HG03025 (cell line): ENCODE measurements at regions not wholly inside any gene's neighbourhood (a gene's known extent, or its start where the extent isn't known, plus 50 kb on each side); places are given as distances from the start of the nearest gene placed in this dataset.
"Not testable (repeated sequence)": the region's sequence is repeated elsewhere in the genome, so short reads cannot be mapped to it uniquely, and the experiment has no call there.

Experiments
- ATAC-seq: cut with Tn5 transposase; IDR thresholded peaks from one replicate; pipeline ENCODE4 v1.9.1; 2021; ENCODE audit warnings: mild to moderate bottlenecking, moderate library complexity; ENCODE audit not compliant: unreplicated experiment, low FRiP score

DNA sequence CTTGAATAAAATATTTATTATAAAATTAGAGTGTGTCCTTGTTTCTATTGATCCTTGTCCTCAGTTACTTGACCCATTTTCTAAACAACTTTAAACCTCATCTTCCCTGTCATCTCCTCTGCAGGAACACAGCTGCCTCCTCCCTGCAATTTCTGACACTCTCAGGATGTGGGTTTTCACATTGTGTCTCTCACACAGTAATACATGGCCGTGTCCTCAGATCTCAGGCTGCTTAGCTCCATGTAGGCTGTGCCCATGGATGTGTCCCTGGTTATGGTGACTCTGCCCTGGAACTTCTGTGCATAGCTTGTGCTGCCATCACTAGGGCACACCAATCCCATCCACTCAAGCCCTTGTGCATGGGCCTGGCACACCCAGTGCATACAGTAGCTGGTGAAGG, 577.1 kb downstream of the GOLGA6L6 start:
- ATAC-seq = not testable (repeated sequence)

DNA sequence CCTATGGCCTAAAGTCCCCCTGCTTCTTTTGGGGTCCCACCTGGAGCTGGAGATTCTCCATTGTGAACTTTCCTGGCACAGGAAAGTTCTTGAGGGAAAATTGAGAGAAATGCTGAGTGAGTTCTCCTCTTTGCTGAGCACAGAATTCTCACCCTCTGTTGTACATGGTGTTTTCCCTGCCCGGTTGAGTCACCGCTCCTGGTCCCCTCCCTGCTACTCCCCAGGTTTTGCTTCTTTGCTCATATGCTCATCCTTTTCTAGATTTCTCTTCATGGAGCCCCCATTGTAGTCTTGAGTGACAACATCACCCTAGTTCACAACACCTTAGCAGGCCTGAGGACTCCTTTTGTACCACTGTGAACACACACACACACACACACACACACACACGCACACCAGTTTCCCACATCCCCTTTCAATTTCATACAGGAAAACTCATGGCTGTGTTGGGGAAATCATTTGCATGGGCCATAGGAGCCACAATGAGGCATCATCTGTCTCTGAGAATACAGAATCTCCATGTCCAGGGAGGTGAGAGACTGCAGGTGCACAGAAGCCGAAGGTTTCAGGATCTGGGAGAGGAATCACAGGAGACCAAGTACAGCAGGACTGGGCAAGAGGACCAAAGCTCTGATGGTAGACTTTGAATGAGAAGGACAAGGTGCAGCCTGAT, 585.3 kb downstream of the GOLGA6L6 start:
- ATAC-seq = no peak

DNA sequence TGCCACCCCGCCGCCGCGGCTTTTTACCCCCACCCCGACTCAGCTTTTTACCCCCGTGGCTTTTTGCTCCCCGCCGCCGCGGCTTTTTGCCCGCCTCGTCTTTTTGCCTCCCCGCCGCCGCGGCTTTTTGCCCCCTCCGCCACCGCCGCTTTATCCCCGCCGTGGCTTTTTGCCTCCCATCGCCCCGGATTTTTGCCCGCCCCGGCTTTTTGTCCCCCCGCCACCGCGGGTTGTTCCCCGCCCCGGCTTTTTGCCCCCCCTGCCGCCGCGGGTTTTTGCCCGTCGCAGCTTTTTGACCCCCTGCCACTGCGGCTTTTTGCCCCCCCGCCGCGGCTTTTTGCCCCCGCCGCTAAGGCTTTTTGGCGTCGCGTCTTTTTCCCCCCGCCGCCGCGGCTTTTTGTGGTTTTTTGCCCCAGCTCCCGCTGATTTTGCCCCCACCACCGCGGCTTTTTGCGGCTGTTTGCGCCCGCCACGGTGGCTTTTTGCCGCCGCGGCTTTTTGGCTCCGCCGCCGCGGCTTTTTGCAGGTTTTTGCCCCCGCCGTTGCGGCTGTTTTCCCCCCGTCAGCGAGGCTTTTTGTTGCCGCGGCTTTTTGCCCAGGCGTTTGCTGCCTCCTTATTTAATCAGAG, 597.2 kb downstream of the GOLGA6L6 start:
- no peak for ATAC-seq

DNA sequence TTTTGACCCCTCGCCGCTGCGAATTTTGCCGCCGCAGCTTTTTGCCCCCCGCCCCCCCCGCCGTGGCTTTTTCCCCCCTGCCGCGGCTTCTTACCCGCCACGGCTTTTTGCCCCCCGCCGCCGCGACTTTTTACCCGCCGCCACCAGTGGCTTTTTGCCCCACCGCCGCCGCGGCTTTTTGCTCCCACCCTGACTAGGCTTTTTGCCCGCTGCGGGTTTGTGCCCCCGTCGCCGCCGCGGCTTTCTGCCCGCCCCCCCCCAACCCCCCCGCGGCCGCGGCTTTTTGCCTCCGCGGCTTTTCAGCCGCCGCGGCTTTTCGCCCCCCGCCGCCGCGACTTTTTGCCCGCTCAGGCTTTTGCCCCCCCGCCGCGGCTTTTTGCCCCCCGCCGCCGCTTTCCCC, 598.1 kb downstream of the GOLGA6L6 start:
- no peak for ATAC-seq

DNA sequence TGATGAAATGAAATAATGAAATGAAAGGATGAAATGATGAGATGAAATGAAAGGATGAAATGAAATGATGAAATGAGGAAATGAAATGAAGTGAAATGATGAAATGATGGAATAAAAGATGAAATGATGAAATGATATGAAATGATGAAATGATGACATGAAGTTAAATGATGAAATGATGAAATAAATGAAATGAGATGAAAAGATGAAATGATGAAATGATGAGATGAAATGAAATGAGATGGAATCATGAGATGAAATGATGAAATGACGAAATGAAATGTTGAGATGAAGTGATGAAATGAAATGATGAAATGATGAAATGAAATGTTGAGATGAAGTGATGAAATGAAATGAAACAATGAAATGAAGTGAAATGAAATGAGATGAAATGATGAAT, 638.3 kb downstream of the GOLGA6L6 start:
- not testable (repeated sequence) for ATAC-seq

DNA sequence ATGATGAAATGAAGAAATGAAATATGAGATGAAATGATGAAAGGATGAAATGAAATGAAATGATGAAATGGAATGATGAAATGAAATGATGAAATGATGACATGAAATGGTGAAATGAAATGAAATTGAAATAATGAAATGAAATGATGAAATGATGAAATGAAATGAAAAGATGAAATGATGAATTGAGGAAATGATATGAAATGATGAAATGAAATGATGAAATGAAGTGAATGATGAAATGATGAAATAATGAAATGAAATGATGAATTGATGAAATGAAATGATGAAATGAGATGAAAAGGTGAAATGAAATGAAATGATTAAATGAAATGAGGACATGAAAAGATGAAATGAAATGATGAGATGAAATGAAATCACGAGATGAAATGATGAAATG, 639.2 kb downstream of the GOLGA6L6 start:
- not testable (repeated sequence) for ATAC-seq

DNA sequence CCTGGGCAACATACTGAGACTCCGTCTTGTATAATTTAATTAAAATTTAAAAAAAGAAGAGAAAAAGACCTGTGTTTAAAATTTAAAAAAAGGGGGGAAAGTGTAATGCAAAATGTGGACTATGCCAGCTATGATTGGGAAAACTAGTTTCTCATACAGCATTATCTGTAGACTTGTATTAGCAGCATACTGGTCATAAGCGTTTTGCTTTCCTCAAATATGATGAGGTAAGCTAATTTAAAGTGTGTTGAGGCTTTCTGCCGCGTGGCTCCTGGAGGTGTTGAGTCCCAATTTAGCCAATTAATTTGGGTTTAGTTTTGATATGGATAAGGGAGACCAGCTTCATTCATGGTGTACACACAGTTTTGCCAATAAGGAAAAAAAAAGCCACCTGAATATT, 640.2 kb downstream of the GOLGA6L6 start:
- not testable (repeated sequence) for ATAC-seq

DNA sequence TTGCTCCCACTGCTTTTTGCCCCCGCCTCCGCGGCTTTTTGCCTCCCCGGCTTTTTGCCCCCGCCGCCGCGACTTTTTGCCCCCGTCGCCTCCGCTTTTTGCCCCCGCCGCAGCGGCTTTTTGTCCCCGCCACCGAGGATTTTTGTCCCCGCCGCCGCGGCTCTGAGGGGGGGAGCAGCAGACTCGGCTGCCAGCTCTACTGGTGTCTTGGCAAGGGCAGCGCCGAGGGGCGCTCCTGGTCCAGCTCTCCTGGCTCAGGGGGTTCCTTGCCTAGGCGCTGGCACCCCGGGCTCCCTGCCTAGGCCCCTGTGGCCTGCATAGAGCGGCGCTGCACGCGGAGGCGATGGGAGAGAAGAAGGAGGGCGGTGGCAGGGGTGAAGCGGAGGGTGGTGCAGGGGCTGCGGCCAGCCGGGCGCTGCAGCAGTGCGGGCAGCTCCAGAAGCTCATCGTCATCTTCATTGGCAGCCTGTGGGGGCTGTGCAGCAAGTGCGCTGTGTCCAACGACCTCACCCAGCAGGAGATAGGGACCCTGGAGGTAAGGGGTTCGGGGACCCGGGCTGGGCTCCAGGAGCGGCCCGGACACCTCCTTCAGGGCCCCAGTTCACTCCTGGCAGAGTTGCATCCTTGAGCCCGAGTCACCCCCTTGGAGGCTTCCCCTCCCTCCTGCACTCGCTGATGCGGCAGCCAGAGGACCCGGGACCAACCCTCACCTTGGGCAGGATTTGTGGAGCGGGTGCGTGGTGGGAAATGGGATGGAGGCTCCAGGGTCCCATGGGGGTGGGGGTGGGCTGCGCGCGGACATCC, 642.4 kb downstream of the GOLGA6L6 start:
- no peak for ATAC-seq

DNA sequence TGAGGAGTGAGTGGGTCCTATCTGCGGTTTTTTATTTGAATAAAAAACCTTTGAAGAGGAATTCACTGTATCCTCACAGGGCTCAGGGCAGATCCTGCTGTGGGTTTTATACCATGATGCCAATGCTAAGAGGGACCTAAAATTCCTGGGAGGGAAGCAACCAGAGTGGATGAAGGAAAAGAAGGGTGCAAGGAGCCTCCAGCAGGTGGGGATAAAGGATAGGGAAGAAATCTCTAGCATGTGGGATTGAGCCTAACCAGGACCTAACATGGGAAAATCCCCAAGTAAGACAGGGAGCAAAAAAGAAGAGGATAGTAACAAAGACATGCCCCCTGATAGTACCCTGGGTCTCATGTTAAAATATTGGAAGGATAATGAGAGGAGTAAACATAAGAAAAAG, 652.8 kb downstream of the GOLGA6L6 start:
- ATAC-seq = not testable (repeated sequence)

DNA sequence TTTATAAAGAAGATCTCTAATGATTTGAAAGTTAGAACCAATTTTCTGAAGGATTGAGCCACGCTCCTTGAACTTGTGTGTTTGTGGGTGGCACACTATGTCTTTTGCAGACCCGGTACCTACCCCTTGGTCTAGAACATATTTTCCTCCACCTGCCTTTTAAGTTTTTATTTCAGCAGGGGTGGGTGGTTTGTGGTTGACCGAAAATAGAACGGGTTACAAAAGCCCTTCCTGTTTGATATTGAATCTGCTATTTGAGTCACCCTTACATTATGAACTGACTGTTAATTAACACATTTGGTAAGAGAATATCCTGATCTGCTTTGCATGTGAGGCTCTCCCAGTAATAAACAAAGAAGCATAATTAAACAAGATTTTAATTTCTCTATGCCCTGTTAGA, 697.5 kb downstream of the GOLGA6L6 start:
- not testable (repeated sequence) for ATAC-seq
